H9 (cell line): ENCODE measurements at regions not wholly inside any gene's neighbourhood (a gene's known extent, or its start where the extent isn't known, plus 50 kb on each side); places are given as distances from the start of the nearest gene placed in this dataset.

Source experiments
- DNase-seq: peaks from one replicate; pipeline ENCODE4 v3.0.0-alpha.2; 2017
- H2AFZ ChIP-seq: one replicate; pipeline ENCODE4 v1.6.1; 2013; ENCODE audit warnings: mild to moderate bottlenecking, low read length, control low read depth, moderate library complexity
- H2AK5ac ChIP-seq: 2 replicates; pipeline ENCODE4 v1.6.1; 2013; ENCODE audit warnings: low read length, control low read depth, mixed read lengths; ENCODE audit not compliant: insufficient read length
- H2BK120ac ChIP-seq: one replicate; pipeline ENCODE4 v1.6.1; 2013; ENCODE audit warnings: low read depth, mild to moderate bottlenecking, low read length, control low read depth, inconsistent platforms; ENCODE audit not compliant: poor library complexity, severe bottlenecking
- H2BK12ac ChIP-seq: 2 replicates; pipeline ENCODE4 v1.6.1; 2013; ENCODE audit warnings: low read length, control low read depth, mixed read lengths, low read depth; ENCODE audit not compliant: insufficient read length
- H2BK15ac ChIP-seq: 2 replicates; pipeline ENCODE4 v1.6.1; 2013; ENCODE audit warnings: low read depth, low read length, control low read depth
- H2BK20ac ChIP-seq: one replicate; pipeline ENCODE4 v1.6.1; 2013; ENCODE audit warnings: low read depth, mild to moderate bottlenecking, low read length, control low read depth, inconsistent platforms; ENCODE audit not compliant: poor library complexity, severe bottlenecking
- H2BK5ac ChIP-seq: 2 replicates; pipeline ENCODE4 v1.6.1; 2013; ENCODE audit warnings: low read length, control low read depth, mixed read lengths; ENCODE audit not compliant: insufficient read length
- H3K14ac ChIP-seq: 2 replicates; pipeline ENCODE4 v1.6.1; 2013; ENCODE audit warnings: low read length, control low read depth; ENCODE audit not compliant: insufficient read depth
- H3K18ac ChIP-seq: 2 replicates; pipeline ENCODE4 v1.6.1; 2013; ENCODE audit warnings: low read depth, mild to moderate bottlenecking, mixed read lengths, low read length, control low read depth; ENCODE audit not compliant: insufficient read length
- H3K23ac ChIP-seq: 2 replicates; pipeline ENCODE4 v1.6.1; 2013; ENCODE audit warnings: low read length, control low read depth, mixed read lengths, low read depth; ENCODE audit not compliant: insufficient read length
- H3K23me2 ChIP-seq: 2 replicates; pipeline ENCODE4 v1.6.1; 2013; ENCODE audit warnings: low read depth, mild to moderate bottlenecking, mixed read lengths, low read length, control low read depth; ENCODE audit not compliant: insufficient read length, poor library complexity, severe bottlenecking
- H3K27ac ChIP-seq: 2 replicates; pipeline ENCODE4 v1.5.1; 2013; ENCODE audit warnings: low read length, control low read depth, mixed read lengths, low read depth; ENCODE audit not compliant: insufficient read length
- H3K27me3 ChIP-seq: 2 replicates; pipeline ENCODE4 v1.6.1; 2013; ENCODE audit warnings: low read length, control low read depth, inconsistent platforms; ENCODE audit not compliant: insufficient read depth
- H3K4ac ChIP-seq: 2 replicates; pipeline ENCODE4 v1.6.1; 2013; ENCODE audit warnings: low read depth, mild to moderate bottlenecking, control low read depth, inconsistent platforms, low read length, moderate library complexity
- H3K4me1 ChIP-seq: 2 replicates; pipeline ENCODE4 v1.6.1; 2013; ENCODE audit warnings: low read length, control low read depth, inconsistent platforms; ENCODE audit not compliant: insufficient read depth
- H3K4me2 ChIP-seq: 2 replicates; pipeline ENCODE4 v1.6.1; 2013; ENCODE audit warnings: low read length, control low read depth, mixed read lengths; ENCODE audit not compliant: insufficient read length, insufficient read depth
- H3K56ac ChIP-seq: 2 replicates; pipeline ENCODE4 v1.6.1; 2013; ENCODE audit warnings: low read depth, mild to moderate bottlenecking, mixed read lengths, low read length, control low read depth; ENCODE audit not compliant: insufficient read length
- H3K79me1 ChIP-seq: 2 replicates; pipeline ENCODE4 v1.6.1; 2013; ENCODE audit warnings: low read depth, mild to moderate bottlenecking, moderate library complexity, low read length, control low read depth, inconsistent platforms; ENCODE audit not compliant: insufficient read depth, poor library complexity, severe bottlenecking
- H3K79me2 ChIP-seq: 2 replicates; pipeline ENCODE4 v1.6.1; 2013; ENCODE audit warnings: low read length, control low read depth, inconsistent platforms; ENCODE audit not compliant: insufficient read depth
- H3K9ac ChIP-seq: 2 replicates; pipeline ENCODE4 v1.6.1; 2013; ENCODE audit warnings: low read length, control low read depth, mixed read lengths; ENCODE audit not compliant: insufficient read length; ENCODE audit errors: extremely low read depth
- H3K9me3 ChIP-seq: one replicate; pipeline ENCODE4 v1.6.1; 2013; ENCODE audit warnings: low read depth, low read length, inconsistent platforms; ENCODE audit not compliant: control insufficient read depth
- H3T11ph ChIP-seq: one replicate; pipeline ENCODE4 v1.6.1; 2013; ENCODE audit warnings: mild to moderate bottlenecking, low read length, control low read depth, inconsistent platforms
- H4K20me1 ChIP-seq: one replicate; pipeline ENCODE4 v1.6.1; 2013; ENCODE audit not compliant: control insufficient read depth, insufficient read length, insufficient read depth
- H4K5ac ChIP-seq: 2 replicates; pipeline ENCODE4 v1.6.1; 2013; ENCODE audit warnings: low read depth, mild to moderate bottlenecking, mixed read lengths, low read length, control low read depth; ENCODE audit not compliant: insufficient read length
- H4K8ac ChIP-seq: replicated peaks from 2 replicates; pipeline ENCODE4 v1.6.1; 2013; ENCODE audit warnings: low read length, control low read depth, mixed read lengths, low read depth; ENCODE audit not compliant: insufficient read length
- H4K91ac ChIP-seq: 2 replicates; pipeline ENCODE4 v1.6.1; 2013; ENCODE audit warnings: low read depth, mild to moderate bottlenecking, moderate library complexity, mixed read lengths, low read length, control low read depth; ENCODE audit not compliant: insufficient read length
- H3K27ac Mint-ChIP-seq, 3 experiments: 2 replicates in 2 of 3; 3 replicates in 1 of 3; pipeline ENCODE4 v1.8.0; 2020 to 2021; ENCODE audit warnings: mixed read lengths in 3 of 3, mild to moderate bottlenecking in 1 of 3, moderate library complexity in 1 of 3
- H3K27me3 Mint-ChIP-seq: 2 replicates; pipeline ENCODE4 v1.8.0; 2021; ENCODE audit warnings: low read depth, mild to moderate bottlenecking, moderate library complexity, mixed read lengths
- H3K36me3 Mint-ChIP-seq, 3 experiments: 2 replicates in 2 of 3; 3 replicates in 1 of 3; pipeline ENCODE4 v1.8.0; 2020 to 2021; ENCODE audit warnings: low read depth in 3 of 3, mixed read lengths in 3 of 3; ENCODE audit not compliant: insufficient read depth in 1 of 3
- H3K4me1 Mint-ChIP-seq, 2 experiments: 2 replicates each; pipeline ENCODE4 v1.8.0; 2020; ENCODE audit warnings: mixed read lengths in 2 of 2
- H3K4me3 Mint-ChIP-seq, 2 experiments: 2 replicates in 1 of 2; 3 replicates in 1 of 2; pipeline ENCODE4 v1.8.0; 2020 to 2021; ENCODE audit warnings: mild to moderate bottlenecking in 2 of 2, mixed read lengths in 2 of 2, moderate library complexity in 1 of 2
- H3K9me3 Mint-ChIP-seq, 2 experiments: 2 replicates in 1 of 2; 3 replicates in 1 of 2; pipeline ENCODE4 v1.8.0; 2020; ENCODE audit warnings: mild to moderate bottlenecking in 2 of 2, mixed read lengths in 2 of 2, moderate library complexity in 1 of 2
- WGBS: extraction: QIAGEN DNeasy Blood & Tissue Kit; methylation state at CpG from one replicate; pipeline ENCODE4 v1.1.7; 2013; ENCODE audit warnings: missing lambda C conversion rate, low lambda C conversion rate, mixed read lengths; ENCODE audit not compliant: insufficient read length; ENCODE audit errors: extremely low coverage; 5-methylcytosine and 5-hydroxymethylcytosine counted together
- TF ChIP-seq, protein P1 (sequence below): fragments of 200-600 bp; sonication (generic); conservative IDR thresholded peaks from 3 replicates; pipeline ENCODE4 v1.8.0; 2021; ENCODE audit warnings: antibody characterized with exemption, mild to moderate bottlenecking

DNA sequence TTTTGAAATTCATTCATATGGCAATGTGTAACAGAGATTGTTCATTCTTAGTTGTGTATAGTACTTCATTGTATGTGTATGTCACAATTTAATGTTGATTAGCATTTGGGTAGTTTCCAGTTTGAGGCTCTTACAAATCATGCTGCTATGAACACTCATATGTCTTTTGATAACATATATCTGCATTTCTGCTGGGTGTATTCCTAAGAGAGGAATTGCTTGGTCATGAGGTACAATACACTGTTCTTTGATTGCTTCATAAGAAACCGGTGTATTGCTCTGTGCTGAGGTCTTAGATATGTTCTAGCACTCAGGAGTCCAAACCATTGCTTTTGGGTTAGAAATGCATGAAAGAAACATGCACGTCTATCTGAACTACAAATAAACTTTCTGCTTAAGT, 492.9 kb upstream of the JAG1 start:
- no peak overlapping the region for H2BK12ac ChIP-seq
- no peak overlapping the region for H2AFZ ChIP-seq
- H3K4ac ChIP-seq: no peak overlapping the region
- no peak overlapping the region for H3K23ac ChIP-seq
- H3K79me2 ChIP-seq: no peaks in the 10 kb centered on the region
- no peaks in the 10 kb centered on the region for H3K23me2 ChIP-seq
- H4K8ac ChIP-seq: no peak overlapping the region
- H4K5ac ChIP-seq: no peak overlapping the region
- WGBS: no CpG with 5 or more reads among the region's 2 CpGs
- no peak overlapping the region for H3K14ac ChIP-seq
- no peaks in the 10 kb centered on the region for H3K9me3 Mint-ChIP-seq
- H3K18ac ChIP-seq: no peak overlapping the region
- no peak overlapping the region for H3K4me3 Mint-ChIP-seq
- no peak overlapping the region for H3K9ac ChIP-seq
- H2BK5ac ChIP-seq: no peak overlapping the region
- H3T11ph ChIP-seq: no peak overlapping the region
- H3K27me3 ChIP-seq: no peaks in the 10 kb centered on the region
- no peaks in the 10 kb centered on the region for H4K20me1 ChIP-seq
- no peak overlapping the region for H2BK15ac ChIP-seq
- TF ChIP-seq, protein P1, sequence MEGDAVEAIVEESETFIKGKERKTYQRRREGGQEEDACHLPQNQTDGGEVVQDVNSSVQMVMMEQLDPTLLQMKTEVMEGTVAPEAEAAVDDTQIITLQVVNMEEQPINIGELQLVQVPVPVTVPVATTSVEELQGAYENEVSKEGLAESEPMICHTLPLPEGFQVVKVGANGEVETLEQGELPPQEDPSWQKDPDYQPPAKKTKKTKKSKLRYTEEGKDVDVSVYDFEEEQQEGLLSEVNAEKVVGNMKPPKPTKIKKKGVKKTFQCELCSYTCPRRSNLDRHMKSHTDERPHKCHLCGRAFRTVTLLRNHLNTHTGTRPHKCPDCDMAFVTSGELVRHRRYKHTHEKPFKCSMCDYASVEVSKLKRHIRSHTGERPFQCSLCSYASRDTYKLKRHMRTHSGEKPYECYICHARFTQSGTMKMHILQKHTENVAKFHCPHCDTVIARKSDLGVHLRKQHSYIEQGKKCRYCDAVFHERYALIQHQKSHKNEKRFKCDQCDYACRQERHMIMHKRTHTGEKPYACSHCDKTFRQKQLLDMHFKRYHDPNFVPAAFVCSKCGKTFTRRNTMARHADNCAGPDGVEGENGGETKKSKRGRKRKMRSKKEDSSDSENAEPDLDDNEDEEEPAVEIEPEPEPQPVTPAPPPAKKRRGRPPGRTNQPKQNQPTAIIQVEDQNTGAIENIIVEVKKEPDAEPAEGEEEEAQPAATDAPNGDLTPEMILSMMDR: no peak
- no peak overlapping the region for H4K91ac ChIP-seq
- DNase-seq: no peak
- no peak overlapping the region for H2BK120ac ChIP-seq
- no peaks in the 10 kb centered on the region for H3K79me1 ChIP-seq
- no peak overlapping the region for H3K27ac Mint-ChIP-seq
- H3K27ac ChIP-seq: no peak overlapping the region
- H2BK20ac ChIP-seq: no peak overlapping the region
- no peaks in the 10 kb centered on the region for H3K4me1 ChIP-seq
- H3K56ac ChIP-seq: no peak overlapping the region
- H3K4me1 Mint-ChIP-seq: peaks cover 6 to 7% of the 10 kb centered on the region in 2 experiments
- no peak overlapping the region for H2AK5ac ChIP-seq
- H3K36me3 Mint-ChIP-seq: no peaks in the 10 kb centered on the region
- H3K27me3 Mint-ChIP-seq: no peaks in the 10 kb centered on the region
- no peak overlapping the region for H3K4me2 ChIP-seq
- no peaks in the 10 kb centered on the region for H3K9me3 ChIP-seq
